ENCODE measurements at regions not wholly inside any gene's neighbourhood (a gene's known extent, or its start where the extent isn't known, plus 50 kb on each side); places are given as distances from the start of the nearest gene placed in this dataset.

DNA sequence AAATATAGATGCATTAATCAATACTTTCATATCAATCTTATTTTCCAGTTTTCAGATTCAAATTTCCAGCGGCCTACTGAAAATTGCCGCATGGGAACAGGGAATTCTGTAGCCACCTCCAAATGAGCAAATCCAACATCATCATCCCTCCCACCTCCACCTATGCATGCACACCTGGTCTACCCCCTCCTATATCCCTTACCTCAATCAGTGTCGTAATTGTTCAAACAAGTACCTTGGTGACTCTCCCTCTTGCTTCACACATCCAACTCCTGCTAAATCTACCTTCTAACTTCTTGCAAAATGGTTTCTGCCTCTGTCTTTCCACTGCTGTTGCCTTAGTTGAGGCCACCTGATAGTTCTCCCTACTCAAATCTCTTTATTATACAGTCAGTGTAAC is 160.1 kb downstream of the SOX9 start:
- TF ChIP-seq POLR2A (IDR thresholded peaks at IDR 0.05; ENCODE audit: low read length) (no peak), GATA1 (IDR thresholded peaks at IDR 0.05; ENCODE audit: low read depth, low read length) (no peak)
